ENCODE measurements at regions not wholly inside any gene's neighbourhood (a gene's known extent, or its start where the extent isn't known, plus 50 kb on each side); places are given as distances from the start of the nearest gene placed in this dataset.

DNA sequence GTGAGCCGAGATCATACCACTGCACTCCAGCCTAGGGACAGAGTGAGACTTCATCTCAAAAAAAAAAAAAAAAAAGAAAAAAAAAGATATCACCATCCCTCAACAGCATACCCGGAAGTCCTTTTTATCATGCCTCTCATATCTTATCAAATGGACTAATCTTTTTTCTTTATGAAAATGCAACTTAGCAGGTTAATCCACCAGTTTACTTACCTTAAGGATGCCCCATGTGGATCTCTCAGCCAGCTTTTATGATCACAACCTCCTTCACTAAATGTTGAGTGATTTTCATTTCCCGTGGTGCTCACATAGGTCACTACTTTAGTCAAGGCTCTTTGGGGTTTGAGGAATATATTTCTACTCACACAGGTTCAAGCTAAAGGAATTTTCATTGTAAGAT is 248.8 kb upstream of the TBX3 start:
- Histone ChIP-seq H3K4me3 (ENCODE audit: insufficient read length, low read depth) (no peak overlapping the region), H3K9me3 (ENCODE audit: insufficient read depth, low read length) (peaks cover 8% of the 10 kb centered on the region; the same call in 1 of the 2 replicates), H3K9ac (ENCODE audit: insufficient read length, low read depth) (no peak overlapping the region), H3K4me1 (ENCODE audit: insufficient read depth, insufficient read length) (no peaks in the 10 kb centered on the region), H3K36me3 (ENCODE audit: insufficient read depth, insufficient read length, low read length) (no peaks in the 10 kb centered on the region), H3K27me3 (ENCODE audit: insufficient read depth, insufficient read length) (no peaks in the 10 kb centered on the region)
- DNase-seq (ENCODE audit: low read depth, low spot score): no peak
- TF ChIP-seq ZNF274 (IDR thresholded peaks at IDR 0.05; ENCODE audit: low read depth, low read length): no peak
- no peak for TF ChIP-seq YY1 (IDR thresholded peaks at IDR 0.05; ENCODE audit: insufficient read depth, insufficient read length)
- no peak for TF ChIP-seq SUZ12 (IDR thresholded peaks at IDR 0.05; ENCODE audit: extremely low read depth, insufficient read depth, insufficient read length)

DNA sequence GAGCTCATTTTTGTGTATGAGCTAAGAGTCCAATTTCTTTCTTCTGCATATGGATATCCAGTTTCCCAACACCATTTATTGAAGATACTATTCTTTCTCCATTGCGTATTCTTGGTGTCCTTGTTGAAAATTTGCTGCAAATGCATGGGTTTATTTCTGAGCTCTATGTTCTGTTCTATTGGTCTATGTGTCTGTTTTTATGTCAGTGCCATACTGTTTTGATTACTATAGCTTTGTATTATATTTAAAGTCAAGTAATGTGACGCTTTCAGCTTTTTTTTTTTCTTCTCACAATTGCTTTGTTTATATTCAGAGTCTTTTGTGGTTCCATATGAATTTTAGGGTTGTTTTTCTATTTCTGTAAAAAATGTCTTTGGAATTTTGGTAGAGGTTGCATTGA is 247.1 kb upstream of the TBX3 start:
- Histone ChIP-seq H3K27me3 (ENCODE audit: insufficient read depth, insufficient read length) (no peaks in the 10 kb centered on the region), H3K4me1 (ENCODE audit: insufficient read depth, insufficient read length) (no peaks in the 10 kb centered on the region), H3K9ac (ENCODE audit: insufficient read length, low read depth) (no peak overlapping the region), H3K36me3 (ENCODE audit: insufficient read depth, insufficient read length, low read length) (no peaks in the 10 kb centered on the region), H3K9me3 (ENCODE audit: insufficient read depth, low read length) (peaks cover 8% of the 10 kb centered on the region; the same call in 1 of the 2 replicates), H3K4me3 (ENCODE audit: insufficient read length, low read depth) (no peak overlapping the region)
- DNase-seq (ENCODE audit: low read depth, low spot score): no peak
- TF ChIP-seq SUZ12 (IDR thresholded peaks at IDR 0.05; ENCODE audit: extremely low read depth, insufficient read depth, insufficient read length): no peak

- H3K4me1 ChIP-seq (ENCODE audit: insufficient read depth, insufficient read length): no peaks in the 10 kb centered on the region
- H3K9ac ChIP-seq (ENCODE audit: insufficient read length, low read depth): no peak overlapping the region
- no peak for TF ChIP-seq YY1 (IDR thresholded peaks at IDR 0.05; ENCODE audit: insufficient read depth, insufficient read length)
- no peak for TF ChIP-seq SUZ12 (IDR thresholded peaks at IDR 0.05; ENCODE audit: extremely low read depth, insufficient read depth, insufficient read length)
- no peak for TF ChIP-seq ZNF274 (IDR thresholded peaks at IDR 0.05; ENCODE audit: low read depth, low read length)
- H3K9me3 ChIP-seq (ENCODE audit: insufficient read depth, low read length): peaks cover 4% of the 10 kb centered on the region; the same call in 1 of the 2 replicates
- no peaks in the 10 kb centered on the region for H3K27me3 ChIP-seq (ENCODE audit: insufficient read depth, insufficient read length)
- H3K36me3 ChIP-seq (ENCODE audit: insufficient read depth, insufficient read length, low read length): no peaks in the 10 kb centered on the region
- DNase-seq (ENCODE audit: low read depth, low spot score): no peak
- no peak overlapping the region for H3K4me3 ChIP-seq (ENCODE audit: insufficient read length, low read depth)
These were observed 242.4 kb upstream of the TBX3 start for GRCh38 chr12:114926341-114926740.

- no peak overlapping the region for H3K9ac ChIP-seq (ENCODE audit: insufficient read length, low read depth)
- H3K27me3 ChIP-seq (ENCODE audit: insufficient read depth, insufficient read length): no peaks in the 10 kb centered on the region
- DNase-seq (ENCODE audit: low read depth, low spot score): no peak
- no peak for TF ChIP-seq YY1 (IDR thresholded peaks at IDR 0.05; ENCODE audit: insufficient read depth, insufficient read length)
- no peak for TF ChIP-seq SUZ12 (IDR thresholded peaks at IDR 0.05; ENCODE audit: extremely low read depth, insufficient read depth, insufficient read length)
- no peak for TF ChIP-seq ZNF274 (IDR thresholded peaks at IDR 0.05; ENCODE audit: low read depth, low read length)
- H3K4me3 ChIP-seq (ENCODE audit: insufficient read length, low read depth): no peak overlapping the region
- no peaks in the 10 kb centered on the region for H3K36me3 ChIP-seq (ENCODE audit: insufficient read depth, insufficient read length, low read length)
- no peaks in the 10 kb centered on the region for H3K4me1 ChIP-seq (ENCODE audit: insufficient read depth, insufficient read length)
- no peaks in the 10 kb centered on the region for H3K9me3 ChIP-seq (ENCODE audit: insufficient read depth, low read length)
These were observed 241.0 kb upstream of the TBX3 start for GRCh38 chr12:114924946-114925475.

GRCh38 chr12:114921781-114922180 is 237.8 kb upstream of the TBX3 start:
- TF ChIP-seq ZNF274 (IDR thresholded peaks at IDR 0.05; ENCODE audit: low read depth, low read length): no peak
- no peak for TF ChIP-seq SUZ12 (IDR thresholded peaks at IDR 0.05; ENCODE audit: extremely low read depth, insufficient read depth, insufficient read length)
- no peak for TF ChIP-seq YY1 (IDR thresholded peaks at IDR 0.05; ENCODE audit: insufficient read depth, insufficient read length)
- Histone ChIP-seq H3K36me3 (ENCODE audit: insufficient read depth, insufficient read length, low read length) (no peaks in the 10 kb centered on the region), H3K4me3 (ENCODE audit: insufficient read length, low read depth) (no peak overlapping the region), H3K9me3 (ENCODE audit: insufficient read depth, low read length) (0 out of 2 replicates have a peak, but pooled peaks cover 6% of the 10 kb centered on the region), H3K9ac (ENCODE audit: insufficient read length, low read depth) (no peak overlapping the region), H3K27me3 (ENCODE audit: insufficient read depth, insufficient read length) (no peaks in the 10 kb centered on the region), H3K4me1 (ENCODE audit: insufficient read depth, insufficient read length) (no peaks in the 10 kb centered on the region)
- DNase-seq (ENCODE audit: low read depth, low spot score): no peak

- Histone ChIP-seq H3K9me3 (ENCODE audit: insufficient read depth, low read length) (0 out of 2 replicates have a peak, but pooled peaks cover 6% of the 10 kb centered on the region), H3K4me1 (ENCODE audit: insufficient read depth, insufficient read length) (no peaks in the 10 kb centered on the region), H3K4me3 (ENCODE audit: insufficient read length, low read depth) (no peak overlapping the region), H3K9ac (ENCODE audit: insufficient read length, low read depth) (no peak overlapping the region), H3K36me3 (ENCODE audit: insufficient read depth, insufficient read length, low read length) (no peaks in the 10 kb centered on the region), H3K27me3 (ENCODE audit: insufficient read depth, insufficient read length) (no peaks in the 10 kb centered on the region)
- no peak for TF ChIP-seq SUZ12 (IDR thresholded peaks at IDR 0.05; ENCODE audit: extremely low read depth, insufficient read depth, insufficient read length)
- no peak for TF ChIP-seq YY1 (IDR thresholded peaks at IDR 0.05; ENCODE audit: insufficient read depth, insufficient read length)
- TF ChIP-seq ZNF274 (IDR thresholded peaks at IDR 0.05; ENCODE audit: low read depth, low read length): no peak
- DNase-seq (ENCODE audit: low read depth, low spot score): no peak
These were observed 237.0 kb upstream of the TBX3 start for GRCh38 chr12:114920771-114921554.

DNA sequence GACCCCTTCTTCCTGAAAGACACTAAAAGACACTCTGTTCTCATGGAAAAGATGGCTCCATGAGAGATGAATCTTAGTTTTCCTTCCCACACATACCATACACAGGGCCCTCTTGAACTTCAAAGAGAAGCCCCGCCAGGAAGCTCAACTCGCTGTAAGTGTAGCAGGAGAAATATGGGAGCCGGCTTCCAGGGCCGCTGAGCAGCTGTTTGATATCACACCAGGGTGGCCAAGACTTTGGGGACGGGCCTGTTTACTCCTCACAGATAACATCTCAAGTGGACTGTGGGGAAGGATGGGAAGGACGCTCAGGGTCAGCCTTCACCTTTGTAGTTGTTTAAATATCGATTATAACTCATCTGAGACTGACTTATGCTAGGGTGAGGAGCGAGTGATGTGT is 235.5 kb upstream of the TBX3 start:
- H3K4me3 ChIP-seq (ENCODE audit: insufficient read length, low read depth): no peak overlapping the region
- 0 out of 2 replicates have a peak, but pooled peaks cover 6% of the 10 kb centered on the region for H3K9me3 ChIP-seq (ENCODE audit: insufficient read depth, low read length)
- no peak for TF ChIP-seq SUZ12 (IDR thresholded peaks at IDR 0.05; ENCODE audit: extremely low read depth, insufficient read depth, insufficient read length)
- no peak for TF ChIP-seq ZNF274 (IDR thresholded peaks at IDR 0.05; ENCODE audit: low read depth, low read length)
- no peak for TF ChIP-seq YY1 (IDR thresholded peaks at IDR 0.05; ENCODE audit: insufficient read depth, insufficient read length)
- no peaks in the 10 kb centered on the region for H3K27me3 ChIP-seq (ENCODE audit: insufficient read depth, insufficient read length)
- H3K36me3 ChIP-seq (ENCODE audit: insufficient read depth, insufficient read length, low read length): no peaks in the 10 kb centered on the region
- no peaks in the 10 kb centered on the region for H3K4me1 ChIP-seq (ENCODE audit: insufficient read depth, insufficient read length)
- DNase-seq (ENCODE audit: low read depth, low spot score): no peak
- no peak overlapping the region for H3K9ac ChIP-seq (ENCODE audit: insufficient read length, low read depth)

Measured in NT2/D1 (cell line).